SK-N-SH (cell line): ENCODE measurements at regions not wholly inside any gene's neighbourhood (a gene's known extent, or its start where the extent isn't known, plus 50 kb on each side); places are given as distances from the start of the nearest gene placed in this dataset.

Source experiments
- CTCF ChIA-PET: fragments of 300-600, 350-600 bp; formaldehyde crosslinking; extraction: SDS; loops from one replicate; lab custom pipeline; 2021; lab: Yijun Ruan, JAX
- POLR2A ChIA-PET: fragments of 350-600 bp; sonication (Branson Sonifier 250); formaldehyde crosslinking; extraction: SDS; loops from one replicate; lab custom pipeline; 2020; ENCODE audit warnings: antibody characterized with exemption, inconsistent platforms; lab: Yijun Ruan, JAX
- DNase-seq: peaks from one replicate; pipeline ENCODE4 v3.0.0; 2012
- H2AFZ ChIP-seq: fragments of 200-600 bp; sonication (generic); 2 replicates; pipeline ENCODE4 v1.8.1; 2016; ENCODE audit warnings: antibody characterized with exemption, mild to moderate bottlenecking, low read depth
- H3F3A ChIP-seq: fragments of 200-600 bp; sonication (generic); replicated peaks from 2 replicates; pipeline ENCODE3; 2016; ENCODE audit warnings: antibody characterized with exemption, mild to moderate bottlenecking; ENCODE audit not compliant: insufficient read depth
- H3K27ac ChIP-seq, 2 experiments: fragments of 200-500 bp in 1 of 2; fragments of 200-600 bp in 1 of 2; sonication (Bioruptor generic) in 1 of 2; sonication (generic), shearing (Covaris generic) in 1 of 2; 2 replicates each; pipeline versions ENCODE4 v1.5.1 to v1.6.1; 2014 to 2016; ENCODE audit warnings: low read depth in 2 of 2, inconsistent platforms in 1 of 2, low read length in 1 of 2, mild to moderate bottlenecking in 1 of 2, mixed read lengths in 1 of 2
- H3K27me3 ChIP-seq: fragments of 200-600 bp; sonication (generic), shearing (Covaris generic); 2 replicates; pipeline ENCODE4 v1.6.1; 2016; ENCODE audit warnings: mixed run types; ENCODE audit not compliant: insufficient read depth
- H3K36me3 ChIP-seq, 2 experiments: fragments of 200-500 bp in 1 of 2; fragments of 200-600 bp in 1 of 2; sonication (Bioruptor generic) in 1 of 2; sonication (generic) in 1 of 2; replicated peaks in 1 of 2; 2 replicates each; pipeline versions ENCODE3 to v1.5.1; 2014 to 2016; ENCODE audit warnings: low read length in 1 of 2, mild to moderate bottlenecking in 1 of 2; ENCODE audit not compliant: insufficient read depth in 2 of 2, control insufficient read depth in 1 of 2
- H3K4me1 ChIP-seq, 2 experiments: fragments of 200-500 bp in 1 of 2; fragments of 200-600 bp in 1 of 2; sonication (Bioruptor generic) in 1 of 2; sonication (generic), shearing (Covaris generic) in 1 of 2; 2 replicates each; pipeline versions ENCODE4 v1.5.1 to v1.6.1; 2014 to 2016; ENCODE audit warnings: low read depth in 1 of 2, low read length in 1 of 2, mixed run types in 1 of 2; ENCODE audit not compliant: insufficient read depth in 2 of 2, control insufficient read depth in 1 of 2
- H3K4me2 ChIP-seq: fragments of 200-600 bp; sonication (generic), shearing (Covaris generic); 2 replicates; pipeline ENCODE4 v1.6.1; 2017; ENCODE audit warnings: mixed run types
- H3K4me3 ChIP-seq, 2 experiments: fragments of 200-500 bp in 1 of 2; fragments of 200-600 bp in 1 of 2; sonication (Bioruptor generic) in 1 of 2; sonication (generic), shearing (Covaris generic) in 1 of 2; 2 replicates each; pipeline versions ENCODE4 v1.5.1 to v1.8.1; 2014 to 2016; ENCODE audit warnings: low read depth in 2 of 2, inconsistent platforms in 1 of 2, low read length in 1 of 2, mild to moderate bottlenecking in 1 of 2, mixed read lengths in 1 of 2, moderate library complexity in 1 of 2
- H3K79me2 ChIP-seq: fragments of 200-600 bp; sonication (generic); 2 replicates; pipeline ENCODE4 v1.8.1; 2017; ENCODE audit warnings: mild to moderate bottlenecking; ENCODE audit not compliant: insufficient read depth
- H3K9ac ChIP-seq: fragments of 200-600 bp; sonication (generic); 2 replicates; pipeline ENCODE4 v1.6.1; 2017; ENCODE audit warnings: mixed run types
- H3K9me2 ChIP-seq: fragments of 200-600 bp; sonication (generic); 2 replicates; pipeline ENCODE4 v1.6.1; 2017; ENCODE audit warnings: mixed run types
- H3K9me3 ChIP-seq: fragments of 200-600 bp; sonication (generic); 2 replicates; pipeline ENCODE4 v1.6.1; 2017; ENCODE audit warnings: mixed run types, mild to moderate bottlenecking, moderate library complexity
- H4K20me1 ChIP-seq: fragments of 200-600 bp; sonication (generic); 2 replicates; pipeline ENCODE4 v1.6.1; 2017; ENCODE audit warnings: mild to moderate bottlenecking, mixed run types; ENCODE audit not compliant: insufficient read depth
- CTCF ChIP-seq: fragments of 200-600 bp; sonication (generic); IDR thresholded peaks from 2 replicates; pipeline ENCODE4 v1.6.1; 2017; ENCODE audit warnings: antibody characterized with exemption, mild to moderate bottlenecking, moderate library complexity
- ELF1 ChIP-seq: IDR thresholded peaks from 2 replicates; pipeline ENCODE4 v1.4.0; 2012
- EP300 ChIP-seq, 2 experiments: IDR thresholded peaks; 2 replicates each; pipeline versions ENCODE4 v1.4.0 to v1.6.1; 2012; ENCODE audit warnings: borderline replicate concordance in 1 of 2, low read depth in 1 of 2, low read length in 1 of 2
- FOSL2 ChIP-seq: IDR thresholded peaks from 2 replicates; pipeline ENCODE4 v1.4.0; 2012; ENCODE audit warnings: low read depth, mild to moderate bottlenecking, moderate library complexity, borderline replicate concordance
- GATA2 ChIP-seq: sonication (generic); formaldehyde crosslinking; IDR thresholded peaks from 2 replicates; pipeline ENCODE4 v1.5.0; 2020; ENCODE audit warnings: mild to moderate bottlenecking, missing genetic modification reagents
- IRF3 ChIP-seq: fragments of 150-350 bp; IDR thresholded peaks from 2 replicates; pipeline ENCODE4 v1.6.1; 2016; ENCODE audit warnings: mild to moderate bottlenecking, low read depth, low read length
- MXI1 ChIP-seq: IDR thresholded peaks from 2 replicates; pipeline ENCODE4 v1.6.1; 2012; ENCODE audit warnings: mild to moderate bottlenecking, low read depth, low read length, improper control_type of control experiment
- PBX3 ChIP-seq: IDR thresholded peaks from 2 replicates; pipeline ENCODE4; 2012
- ZBTB33 ChIP-seq: IDR thresholded peaks from 2 replicates; pipeline ENCODE4 v1.4.0; 2012; ENCODE audit warnings: low read depth, borderline replicate concordance

- TF ChIP-seq IRF3 (no peak), PBX3 (no peak), ELF1 (no peak), CTCF (no peak), EP300 (IDR thresholded peaks at IDR 0.05; ENCODE audit: borderline replicate concordance in 1 of 2, low read depth in 1 of 2, low read length in 1 of 2) (no peak)
Observed at GRCh38 chr5:125125031-125125823, 378.8 kb upstream of the ZNF608 start (continued).

GRCh38 chr5:125126050-125126449, 379.6 kb upstream of the ZNF608 start:
- no peak for TF ChIP-seq FOSL2
- no peak for TF ChIP-seq CTCF
- no peak for TF ChIP-seq GATA2 (CRISPR knock-in tag)
- TF ChIP-seq ZBTB33 = no peak
- no peak for TF ChIP-seq MXI1
- ChIA-PET CTCF (interaction anchor here (0.8 kb wide), 1 partner anchor 179 kb away, joined by 3 read pairs; no protein-coding TSS in a partner anchor), POLR2A (no interaction called here)
- H3K4me2 ChIP-seq = no peak overlapping the region
- no peaks in the 10 kb centered on the region for H4K20me1 ChIP-seq
- no peak overlapping the region for H3K27ac ChIP-seq
- no peak overlapping the region for H3K4me3 ChIP-seq
- no peaks in the 10 kb centered on the region; a peak in 1 of 4 replicates for H3K4me1 ChIP-seq
- no peaks in the 10 kb centered on the region for H3K9me2 ChIP-seq
- no peak overlapping the region for H2AFZ ChIP-seq
- no peak overlapping the region for H3K9ac ChIP-seq
- no peaks in the 10 kb centered on the region for H3K27me3 ChIP-seq
- DNase-seq = no peak
- no peaks in the 10 kb centered on the region for H3K79me2 ChIP-seq
- H3K9me3 ChIP-seq = no peaks in the 10 kb centered on the region
- no peaks in the 10 kb centered on the region for H3K36me3 ChIP-seq
- H3F3A ChIP-seq = no peaks in the 10 kb centered on the region
